Endothelial cell (in vitro differentiated cells): ENCODE measurements at regions not wholly inside any gene's neighbourhood (a gene's known extent, or its start where the extent isn't known, plus 50 kb on each side); places are given as distances from the start of the nearest gene placed in this dataset.

Experiments used
- DNase-seq: peaks from one replicate; pipeline ENCODE4 v3.0.0; 2021; ENCODE audit warnings: low spot score
- H3K27ac Mint-ChIP-seq: one replicate; pipeline ENCODE4 v1.8.0; 2021; ENCODE audit warnings: mixed read lengths, inconsistent platforms; ENCODE audit not compliant: unreplicated experiment
- H3K27me3 Mint-ChIP-seq: one replicate; pipeline ENCODE4 v1.8.0; 2021; ENCODE audit warnings: mild to moderate bottlenecking, moderate library complexity, mixed read lengths, inconsistent platforms; ENCODE audit not compliant: unreplicated experiment
- H3K36me3 Mint-ChIP-seq: one replicate; pipeline ENCODE4 v1.8.0; 2021; ENCODE audit warnings: mild to moderate bottlenecking, low read depth, mixed read lengths, inconsistent platforms; ENCODE audit not compliant: unreplicated experiment
- H3K4me1 Mint-ChIP-seq: one replicate; pipeline ENCODE4 v1.8.0; 2021; ENCODE audit warnings: mild to moderate bottlenecking, mixed read lengths, inconsistent platforms; ENCODE audit not compliant: unreplicated experiment
- H3K4me3 Mint-ChIP-seq: one replicate; pipeline ENCODE4 v1.8.0; 2021; ENCODE audit warnings: mild to moderate bottlenecking, mixed read lengths, inconsistent platforms; ENCODE audit not compliant: unreplicated experiment
- H3K9me3 Mint-ChIP-seq: one replicate; pipeline ENCODE4 v1.8.0; 2021; ENCODE audit warnings: mixed read lengths, inconsistent platforms; ENCODE audit not compliant: unreplicated experiment
- TF ChIP-seq, protein P1 (sequence below): fragments of 200-600 bp; sonication (generic); IDR thresholded peaks from one replicate; pipeline ENCODE4 v1.5.0; 2021; ENCODE audit warnings: antibody characterized with exemption; ENCODE audit not compliant: unreplicated experiment

DNA sequence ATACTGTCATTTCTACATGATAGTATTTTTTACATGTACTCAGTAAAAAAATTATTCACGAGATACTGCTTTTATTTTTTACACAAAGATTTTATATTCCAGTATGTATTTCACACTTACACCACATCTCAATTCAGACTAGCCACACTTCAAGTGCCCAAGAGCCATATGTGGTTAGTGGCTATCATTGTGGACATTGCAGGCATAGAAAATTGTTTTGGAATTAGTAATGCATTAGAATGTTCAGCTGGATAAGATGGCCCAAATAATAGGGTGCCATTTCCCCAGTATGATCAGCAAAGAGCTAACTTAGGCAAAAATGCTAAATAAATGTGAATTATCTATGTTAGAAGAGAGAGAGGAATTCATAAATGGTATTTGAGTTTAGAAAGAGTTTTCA is 203.8 kb upstream of the MCTP2 start:
- H3K4me1 Mint-ChIP-seq, result no peaks in the 10 kb centered on the region
- no peak overlapping the region for H3K27ac Mint-ChIP-seq
- TF ChIP-seq, protein P1, sequence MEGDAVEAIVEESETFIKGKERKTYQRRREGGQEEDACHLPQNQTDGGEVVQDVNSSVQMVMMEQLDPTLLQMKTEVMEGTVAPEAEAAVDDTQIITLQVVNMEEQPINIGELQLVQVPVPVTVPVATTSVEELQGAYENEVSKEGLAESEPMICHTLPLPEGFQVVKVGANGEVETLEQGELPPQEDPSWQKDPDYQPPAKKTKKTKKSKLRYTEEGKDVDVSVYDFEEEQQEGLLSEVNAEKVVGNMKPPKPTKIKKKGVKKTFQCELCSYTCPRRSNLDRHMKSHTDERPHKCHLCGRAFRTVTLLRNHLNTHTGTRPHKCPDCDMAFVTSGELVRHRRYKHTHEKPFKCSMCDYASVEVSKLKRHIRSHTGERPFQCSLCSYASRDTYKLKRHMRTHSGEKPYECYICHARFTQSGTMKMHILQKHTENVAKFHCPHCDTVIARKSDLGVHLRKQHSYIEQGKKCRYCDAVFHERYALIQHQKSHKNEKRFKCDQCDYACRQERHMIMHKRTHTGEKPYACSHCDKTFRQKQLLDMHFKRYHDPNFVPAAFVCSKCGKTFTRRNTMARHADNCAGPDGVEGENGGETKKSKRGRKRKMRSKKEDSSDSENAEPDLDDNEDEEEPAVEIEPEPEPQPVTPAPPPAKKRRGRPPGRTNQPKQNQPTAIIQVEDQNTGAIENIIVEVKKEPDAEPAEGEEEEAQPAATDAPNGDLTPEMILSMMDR, result no peak
- H3K4me3 Mint-ChIP-seq, result no peak overlapping the region
- DNase-seq, result no peak
- no peaks in the 10 kb centered on the region for H3K9me3 Mint-ChIP-seq
- H3K27me3 Mint-ChIP-seq, result no peaks in the 10 kb centered on the region
- no peaks in the 10 kb centered on the region for H3K36me3 Mint-ChIP-seq

DNA sequence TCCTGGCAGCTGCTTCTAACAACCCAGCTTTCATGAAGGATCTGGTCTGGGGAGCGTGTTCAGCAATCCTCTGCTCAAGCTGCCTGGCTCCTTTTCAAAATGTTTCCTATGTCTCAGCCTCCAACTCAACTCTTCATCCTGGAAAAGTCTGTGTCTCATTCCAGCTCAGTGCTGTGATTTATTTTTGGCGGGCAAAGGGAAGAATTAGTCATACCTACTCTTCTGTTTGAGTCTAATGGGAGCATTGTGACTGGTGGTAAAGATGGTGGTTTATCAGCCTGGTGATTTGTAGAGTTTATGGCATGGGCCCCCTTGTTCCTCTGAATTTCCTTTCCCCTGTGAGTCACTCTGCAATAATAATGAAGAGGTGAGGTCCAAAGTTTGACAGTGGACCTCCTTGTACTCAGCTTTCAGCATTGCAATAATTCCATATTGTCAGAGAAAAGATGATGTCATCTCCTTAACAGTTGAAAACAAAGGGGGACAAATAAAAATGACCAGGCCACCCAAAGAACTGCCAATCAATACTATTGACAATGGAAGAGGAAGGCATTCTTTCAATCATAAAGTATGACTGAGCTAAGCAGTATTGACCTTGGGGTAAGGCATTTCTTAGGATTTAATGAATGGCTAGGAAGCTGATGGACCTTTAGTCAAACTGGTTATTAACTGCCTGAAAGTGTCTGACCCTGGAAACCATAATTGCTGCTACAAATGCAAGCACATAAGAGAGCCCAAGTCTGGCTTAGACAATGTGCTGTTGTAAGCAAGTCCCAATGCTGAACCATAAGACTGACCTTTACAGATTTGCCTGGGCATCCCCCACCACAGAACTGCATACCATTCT is 204.7 kb upstream of the MCTP2 start:
- no peak for DNase-seq
- no peaks in the 10 kb centered on the region for H3K4me1 Mint-ChIP-seq
- no peak overlapping the region for H3K27ac Mint-ChIP-seq
- H3K27me3 Mint-ChIP-seq, result no peaks in the 10 kb centered on the region
- no peaks in the 10 kb centered on the region for H3K36me3 Mint-ChIP-seq
- TF ChIP-seq, protein P1, result no peak
- H3K9me3 Mint-ChIP-seq, result no peaks in the 10 kb centered on the region
- H3K4me3 Mint-ChIP-seq, result no peak overlapping the region

DNA sequence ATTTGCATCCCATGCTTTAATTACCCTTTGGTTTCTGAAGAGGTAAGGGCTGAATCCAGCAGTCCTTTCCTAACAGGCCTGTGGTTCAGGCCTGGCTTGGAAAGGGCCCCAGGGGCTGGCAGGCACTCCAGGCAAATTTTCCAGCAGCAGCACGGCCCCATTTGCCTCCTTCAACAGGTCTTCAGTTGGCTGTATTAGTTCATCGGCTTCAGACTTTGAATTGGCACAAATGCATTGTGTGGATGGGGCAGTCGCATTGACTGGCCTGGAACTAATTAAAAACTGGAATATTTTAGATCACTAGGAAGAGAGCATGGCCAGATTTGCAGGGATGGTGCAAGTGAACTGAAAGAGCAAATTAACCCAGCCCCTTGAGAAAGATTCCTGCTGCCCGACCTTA is 207.8 kb upstream of the MCTP2 start:
- Mint-ChIP-seq H3K9me3 (no peaks in the 10 kb centered on the region), H3K36me3 (no peaks in the 10 kb centered on the region), H3K27ac (no peak overlapping the region), H3K4me1 (no peaks in the 10 kb centered on the region), H3K4me3 (no peak overlapping the region), H3K27me3 (no peaks in the 10 kb centered on the region)
- TF ChIP-seq, protein P1, result no peak
- no peak for DNase-seq

DNA sequence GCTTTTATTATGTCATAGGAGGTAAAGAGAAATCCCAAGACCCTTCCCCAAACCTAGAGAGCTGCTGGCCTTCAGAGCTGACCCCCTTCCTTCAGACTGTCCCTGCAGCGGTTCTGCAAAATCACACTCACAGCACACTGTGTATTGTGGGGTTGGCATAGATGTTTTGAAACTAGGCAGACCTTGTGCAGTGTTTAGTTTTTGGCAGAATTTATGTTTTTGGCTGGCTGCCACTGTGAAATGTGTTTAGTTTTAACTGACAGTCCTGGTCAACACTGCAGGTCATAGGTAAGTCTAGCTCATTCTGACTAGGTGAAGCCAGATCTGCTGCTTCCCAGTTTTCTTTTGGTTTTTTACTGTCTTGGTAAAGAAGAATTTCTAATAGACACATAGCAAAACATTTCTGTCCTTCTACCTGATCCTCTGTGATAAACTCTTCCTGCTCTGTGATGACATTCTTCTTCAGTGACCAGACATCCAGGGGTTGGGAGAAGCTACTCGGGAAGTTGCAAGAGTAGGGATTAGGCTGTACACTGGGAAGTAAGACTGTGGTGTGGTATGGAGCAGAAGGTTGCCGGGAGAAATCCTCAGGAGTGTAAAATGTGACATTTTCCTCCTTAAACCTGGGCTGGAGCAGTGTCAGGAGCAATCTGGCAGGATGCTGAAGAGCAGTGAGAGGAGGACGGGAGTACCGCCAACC is 209.6 kb upstream of the MCTP2 start:
- Mint-ChIP-seq H3K4me3 (no peak overlapping the region), H3K4me1 (no peaks in the 10 kb centered on the region), H3K27me3 (no peaks in the 10 kb centered on the region), H3K9me3 (no peaks in the 10 kb centered on the region), H3K27ac (no peak overlapping the region), H3K36me3 (no peaks in the 10 kb centered on the region)
- DNase-seq, result no peak
- TF ChIP-seq, protein P1, result no peak

DNA sequence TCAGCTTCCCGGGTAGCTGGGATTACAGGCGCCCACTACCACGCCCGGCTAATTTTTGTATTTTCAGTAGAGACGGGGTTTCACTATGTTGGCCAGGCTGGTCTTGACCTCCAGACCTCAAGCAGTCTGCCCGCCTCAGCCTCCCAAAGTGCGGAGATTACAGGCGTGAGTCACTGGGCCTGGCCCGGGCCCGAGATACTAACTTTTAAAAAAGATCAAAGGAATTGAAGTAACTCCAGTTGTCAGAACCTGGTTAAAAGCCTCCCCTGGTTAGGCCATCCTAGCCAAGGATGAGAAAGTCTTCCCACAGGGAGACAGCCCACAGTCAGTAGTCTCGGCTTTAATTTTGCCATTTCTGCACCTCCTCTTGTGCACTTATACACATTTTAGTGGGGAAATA is 212.3 kb upstream of the MCTP2 start:
- Mint-ChIP-seq H3K4me1 (no peaks in the 10 kb centered on the region), H3K27me3 (no peaks in the 10 kb centered on the region), H3K4me3 (no peak overlapping the region), H3K27ac (no peak overlapping the region), H3K36me3 (no peaks in the 10 kb centered on the region), H3K9me3 (no peaks in the 10 kb centered on the region)
- TF ChIP-seq, protein P1, result no peak
- no peak for DNase-seq
